Stimulated activated CD8-positive, alpha-beta memory T cell treated with anti-CD3 and anti-CD28 coated beads, Interleukin-15, amount 100 ng/mL, for 48 hours (primary cell): ENCODE measurements at regions not wholly inside any gene's neighbourhood (a gene's known extent, or its start where the extent isn't known, plus 50 kb on each side); places are given as distances from the start of the nearest gene placed in this dataset.

Source experiments
- DNase-seq, 2 donors: peaks; one replicate each; pipeline ENCODE4 v3.0.0-alpha.2; 2020; ENCODE audit warnings: low read depth in 2 of 2

- DNase-seq: no peak
These were observed 1140.9 kb downstream of the BRD1 start for GRCh38 chr22:48686694-48687302.

GRCh38 chr22:48685767-48686166 lies 1141.9 kb downstream of the BRD1 start:
- no peak for DNase-seq

GRCh38 chr22:48683640-48684039 lies 1144.0 kb downstream of the BRD1 start:
- no peak for DNase-seq

GRCh38 chr22:48682504-48682903 lies 1145.2 kb downstream of the BRD1 start:
- no peak for DNase-seq

- DNase-seq: no peak
These were observed 1147.1 kb downstream of the BRD1 start for GRCh38 chr22:48680601-48681000.

- DNase-seq: no peak
These were observed 1147.8 kb downstream of the BRD1 start for GRCh38 chr22:48679656-48680555.

GRCh38 chr22:48678171-48679135 lies 1149.2 kb downstream of the BRD1 start:
- no peak for DNase-seq

DNA sequence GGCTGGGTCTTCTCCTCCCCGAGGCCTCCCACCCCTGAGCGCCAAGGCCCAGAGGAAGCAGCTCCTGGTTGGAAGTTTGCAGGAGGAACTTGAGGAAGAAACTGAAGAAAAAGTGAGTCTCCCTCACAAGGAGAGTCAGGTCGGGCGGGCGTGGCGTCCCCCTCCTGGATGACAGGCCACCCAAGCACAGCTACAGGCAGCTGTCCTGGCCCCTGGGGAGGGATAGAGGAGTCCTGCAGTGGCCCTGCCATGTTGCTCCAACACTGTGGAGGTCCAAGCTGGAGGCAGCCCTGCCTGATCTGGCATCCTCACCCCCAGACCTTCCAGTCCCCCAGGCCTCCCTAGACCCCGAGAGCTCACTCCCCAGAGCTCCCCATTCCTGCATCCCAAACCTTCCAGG lies 1150.1 kb downstream of the BRD1 start:
- no peak for DNase-seq

DNA sequence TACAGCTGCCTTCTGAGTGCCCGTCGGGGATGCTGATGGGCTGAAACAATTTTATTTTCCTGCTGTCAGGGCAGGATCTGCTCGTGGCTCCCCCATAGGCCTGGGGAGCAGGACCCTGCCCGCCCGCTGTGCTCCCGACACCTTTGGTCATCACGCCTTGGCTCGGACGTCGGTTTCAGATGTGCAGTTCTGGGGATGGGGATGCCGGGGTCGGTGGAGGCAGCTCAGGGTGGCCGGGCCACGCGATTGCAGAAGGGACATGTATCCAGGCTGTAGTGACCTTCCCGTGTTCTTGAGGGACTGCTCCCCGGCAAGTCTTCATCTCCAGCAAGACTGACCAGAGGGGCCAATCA lies 1150.5 kb downstream of the BRD1 start:
- no peak for DNase-seq

GRCh38 chr22:48676266-48677167 lies 1151.2 kb downstream of the BRD1 start:
- DNase-seq: no peak

- DNase-seq: no peak
These were observed 1151.9 kb downstream of the BRD1 start for GRCh38 chr22:48675830-48676145.

- DNase-seq: no peak
These were observed 1152.4 kb downstream of the BRD1 start for GRCh38 chr22:48675141-48675829.

GRCh38 chr22:48673806-48674500 lies 1153.7 kb downstream of the BRD1 start:
- DNase-seq: no peak

DNA sequence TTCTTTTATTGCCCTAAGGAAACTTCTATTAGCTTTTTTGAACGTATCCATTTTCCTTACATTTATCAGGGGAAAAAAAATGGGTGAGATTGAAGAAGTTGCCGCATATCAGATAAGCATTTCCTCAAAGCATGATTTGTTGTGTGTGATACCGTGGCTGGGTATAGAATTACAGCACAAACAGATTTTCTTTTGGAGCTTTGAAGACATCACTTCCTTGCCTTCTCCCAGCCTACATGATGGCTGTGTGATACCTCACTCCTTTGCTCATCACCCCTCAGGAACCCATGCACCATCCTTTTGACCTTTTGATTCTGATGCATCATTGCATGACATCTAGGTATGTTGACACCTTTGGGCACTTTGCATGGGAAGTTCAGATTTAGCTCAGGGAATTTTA lies 1155.3 kb downstream of the BRD1 start:
- DNase-seq: no peak

DNA sequence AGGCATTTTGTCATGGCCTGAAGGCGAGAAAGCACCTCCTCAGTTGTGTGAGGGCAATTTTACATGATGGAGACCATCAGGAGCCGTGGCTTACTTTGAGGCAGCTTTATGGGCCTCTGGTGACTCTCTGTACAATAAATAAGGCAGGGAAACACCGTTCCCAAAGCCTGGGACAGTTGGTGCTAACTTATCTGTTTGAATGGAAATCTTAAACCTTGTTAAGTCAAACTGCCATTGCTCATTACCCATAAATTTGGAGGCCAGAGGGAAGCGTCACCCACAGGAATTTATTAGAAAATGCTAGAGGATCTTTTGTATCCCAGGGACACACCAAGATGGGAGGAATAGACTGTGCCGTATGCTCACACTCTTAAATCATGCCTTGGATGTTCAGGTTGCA lies 1156.9 kb downstream of the BRD1 start:
- no peak for DNase-seq

- no peak for DNase-seq
These were observed 1157.5 kb downstream of the BRD1 start for GRCh38 chr22:48669986-48670716.

GRCh38 chr22:48669226-48669625 lies 1158.4 kb downstream of the BRD1 start:
- DNase-seq: no peak

GRCh38 chr22:48667289-48667688 lies 1160.4 kb downstream of the BRD1 start:
- no peak for DNase-seq

GRCh38 chr22:48666620-48667019 lies 1161.1 kb downstream of the BRD1 start:
- DNase-seq: no peak
